ENCODE measurements at regions not wholly inside any gene's neighbourhood (a gene's known extent, or its start where the extent isn't known, plus 50 kb on each side); places are given as distances from the start of the nearest gene placed in this dataset.

GRCh38 chr5:101653996-101654395 lies 642.1 kb downstream of the SLCO4C1 start:
- TF ChIP-seq, protein P1, sequence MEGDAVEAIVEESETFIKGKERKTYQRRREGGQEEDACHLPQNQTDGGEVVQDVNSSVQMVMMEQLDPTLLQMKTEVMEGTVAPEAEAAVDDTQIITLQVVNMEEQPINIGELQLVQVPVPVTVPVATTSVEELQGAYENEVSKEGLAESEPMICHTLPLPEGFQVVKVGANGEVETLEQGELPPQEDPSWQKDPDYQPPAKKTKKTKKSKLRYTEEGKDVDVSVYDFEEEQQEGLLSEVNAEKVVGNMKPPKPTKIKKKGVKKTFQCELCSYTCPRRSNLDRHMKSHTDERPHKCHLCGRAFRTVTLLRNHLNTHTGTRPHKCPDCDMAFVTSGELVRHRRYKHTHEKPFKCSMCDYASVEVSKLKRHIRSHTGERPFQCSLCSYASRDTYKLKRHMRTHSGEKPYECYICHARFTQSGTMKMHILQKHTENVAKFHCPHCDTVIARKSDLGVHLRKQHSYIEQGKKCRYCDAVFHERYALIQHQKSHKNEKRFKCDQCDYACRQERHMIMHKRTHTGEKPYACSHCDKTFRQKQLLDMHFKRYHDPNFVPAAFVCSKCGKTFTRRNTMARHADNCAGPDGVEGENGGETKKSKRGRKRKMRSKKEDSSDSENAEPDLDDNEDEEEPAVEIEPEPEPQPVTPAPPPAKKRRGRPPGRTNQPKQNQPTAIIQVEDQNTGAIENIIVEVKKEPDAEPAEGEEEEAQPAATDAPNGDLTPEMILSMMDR (IDR thresholded peaks at IDR 0.05), result no peak
- TF ChIP-seq POLR2A (IDR thresholded peaks at IDR 0.05), result no peak
- TF ChIP-seq POLR2AphosphoS5 (IDR thresholded peaks at IDR 0.05), result no peak
